ENCODE measurements at regions not wholly inside any gene's neighbourhood (a gene's known extent, or its start where the extent isn't known, plus 50 kb on each side); places are given as distances from the start of the nearest gene placed in this dataset.

GRCh38 chr10:57188846-57189245, 827.8 kb upstream of the ZWINT start:
- no peak for TF ChIP-seq CTCF (IDR thresholded peaks at IDR 0.05; ENCODE audit: low read depth, low read length)
- no peak overlapping the region for H3K4me3 ChIP-seq (ENCODE audit: low read depth, low read length)

GRCh38 chr10:57186201-57186600, 825.1 kb upstream of the ZWINT start:
- no peak overlapping the region for H3K4me3 ChIP-seq (ENCODE audit: low read depth, low read length)
- no peak for TF ChIP-seq CTCF (IDR thresholded peaks at IDR 0.05; ENCODE audit: low read depth, low read length)

- no peak for TF ChIP-seq CTCF (IDR thresholded peaks at IDR 0.05; ENCODE audit: low read depth, low read length)
- no peak overlapping the region for H3K4me3 ChIP-seq (ENCODE audit: low read depth, low read length)
Observed at GRCh38 chr10:57169597-57169996, 808.5 kb upstream of the ZWINT start.

- TF ChIP-seq CTCF (IDR thresholded peaks at IDR 0.05; ENCODE audit: low read depth, low read length), result no peak
- H3K4me3 ChIP-seq (ENCODE audit: low read depth, low read length), result no peak overlapping the region
Observed at GRCh38 chr10:57168611-57169240, 807.7 kb upstream of the ZWINT start.

- no peak for TF ChIP-seq CTCF (IDR thresholded peaks at IDR 0.05; ENCODE audit: low read depth, low read length)
- H3K4me3 ChIP-seq (ENCODE audit: low read depth, low read length), result no peak overlapping the region
Observed at GRCh38 chr10:57165671-57166070, 804.6 kb upstream of the ZWINT start.

GRCh38 chr10:57162231-57162630, 801.2 kb upstream of the ZWINT start:
- no peak for TF ChIP-seq CTCF (IDR thresholded peaks at IDR 0.05; ENCODE audit: low read depth, low read length)
- H3K4me3 ChIP-seq (ENCODE audit: low read depth, low read length), result no peak overlapping the region

GRCh38 chr10:57161157-57161556, 800.1 kb upstream of the ZWINT start:
- no peak overlapping the region for H3K4me3 ChIP-seq (ENCODE audit: low read depth, low read length)
- TF ChIP-seq CTCF (IDR thresholded peaks at IDR 0.05; ENCODE audit: low read depth, low read length), result no peak
